ENCODE measurements at regions not wholly inside any gene's neighbourhood (a gene's known extent, or its start where the extent isn't known, plus 50 kb on each side); places are given as distances from the start of the nearest gene placed in this dataset.

DNA sequence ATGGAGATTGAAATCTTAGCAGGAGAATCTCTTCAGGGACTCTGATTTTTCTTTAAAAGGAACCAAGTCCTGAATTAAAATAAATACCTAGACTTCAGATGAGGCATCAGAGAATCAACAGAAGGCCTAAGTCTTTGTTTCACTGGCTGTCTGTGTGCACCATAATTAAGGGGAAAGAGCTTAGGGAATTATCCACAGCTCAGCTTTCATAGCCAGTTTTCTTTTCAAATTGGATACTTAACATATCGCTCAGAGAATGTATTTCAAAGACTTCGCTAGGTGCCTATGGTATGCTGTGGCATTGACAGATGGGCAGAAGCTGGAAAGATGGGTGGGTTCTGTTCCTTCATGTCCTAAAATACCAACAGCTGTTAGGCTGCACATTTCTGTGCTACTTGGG is 325.8 kb downstream of the TMEM38B start:
- TF ChIP-seq, protein P1, sequence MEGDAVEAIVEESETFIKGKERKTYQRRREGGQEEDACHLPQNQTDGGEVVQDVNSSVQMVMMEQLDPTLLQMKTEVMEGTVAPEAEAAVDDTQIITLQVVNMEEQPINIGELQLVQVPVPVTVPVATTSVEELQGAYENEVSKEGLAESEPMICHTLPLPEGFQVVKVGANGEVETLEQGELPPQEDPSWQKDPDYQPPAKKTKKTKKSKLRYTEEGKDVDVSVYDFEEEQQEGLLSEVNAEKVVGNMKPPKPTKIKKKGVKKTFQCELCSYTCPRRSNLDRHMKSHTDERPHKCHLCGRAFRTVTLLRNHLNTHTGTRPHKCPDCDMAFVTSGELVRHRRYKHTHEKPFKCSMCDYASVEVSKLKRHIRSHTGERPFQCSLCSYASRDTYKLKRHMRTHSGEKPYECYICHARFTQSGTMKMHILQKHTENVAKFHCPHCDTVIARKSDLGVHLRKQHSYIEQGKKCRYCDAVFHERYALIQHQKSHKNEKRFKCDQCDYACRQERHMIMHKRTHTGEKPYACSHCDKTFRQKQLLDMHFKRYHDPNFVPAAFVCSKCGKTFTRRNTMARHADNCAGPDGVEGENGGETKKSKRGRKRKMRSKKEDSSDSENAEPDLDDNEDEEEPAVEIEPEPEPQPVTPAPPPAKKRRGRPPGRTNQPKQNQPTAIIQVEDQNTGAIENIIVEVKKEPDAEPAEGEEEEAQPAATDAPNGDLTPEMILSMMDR (IDR thresholded peaks at IDR 0.05; ENCODE audit: low read depth, low read length): no peak
- TF ChIP-seq POLR2A (IDR thresholded peaks at IDR 0.05; ENCODE audit: extremely low read depth, insufficient read length): no peak

Measured in NB4 (cell line).